H1 (cell line): ENCODE measurements at regions not wholly inside any gene's neighbourhood (a gene's known extent, or its start where the extent isn't known, plus 50 kb on each side); places are given as distances from the start of the nearest gene placed in this dataset.

Source experiments
- GTF2F1 ChIP-seq: IDR thresholded peaks from 2 replicates; pipeline ENCODE4 v1.6.1; 2012; ENCODE audit warnings: low read depth, low read length, improper control_type of control experiment, borderline replicate concordance
- TF ChIP-seq, protein P1 (sequence below): fragments of 300-600 bp; sonication (generic); IDR thresholded peaks from 2 replicates; pipeline ENCODE4 v1.7.1; 2012; ENCODE audit warnings: low read length, moderate library complexity, mild to moderate bottlenecking, inconsistent platforms; ENCODE audit not compliant: insufficient replicate concordance

DNA sequence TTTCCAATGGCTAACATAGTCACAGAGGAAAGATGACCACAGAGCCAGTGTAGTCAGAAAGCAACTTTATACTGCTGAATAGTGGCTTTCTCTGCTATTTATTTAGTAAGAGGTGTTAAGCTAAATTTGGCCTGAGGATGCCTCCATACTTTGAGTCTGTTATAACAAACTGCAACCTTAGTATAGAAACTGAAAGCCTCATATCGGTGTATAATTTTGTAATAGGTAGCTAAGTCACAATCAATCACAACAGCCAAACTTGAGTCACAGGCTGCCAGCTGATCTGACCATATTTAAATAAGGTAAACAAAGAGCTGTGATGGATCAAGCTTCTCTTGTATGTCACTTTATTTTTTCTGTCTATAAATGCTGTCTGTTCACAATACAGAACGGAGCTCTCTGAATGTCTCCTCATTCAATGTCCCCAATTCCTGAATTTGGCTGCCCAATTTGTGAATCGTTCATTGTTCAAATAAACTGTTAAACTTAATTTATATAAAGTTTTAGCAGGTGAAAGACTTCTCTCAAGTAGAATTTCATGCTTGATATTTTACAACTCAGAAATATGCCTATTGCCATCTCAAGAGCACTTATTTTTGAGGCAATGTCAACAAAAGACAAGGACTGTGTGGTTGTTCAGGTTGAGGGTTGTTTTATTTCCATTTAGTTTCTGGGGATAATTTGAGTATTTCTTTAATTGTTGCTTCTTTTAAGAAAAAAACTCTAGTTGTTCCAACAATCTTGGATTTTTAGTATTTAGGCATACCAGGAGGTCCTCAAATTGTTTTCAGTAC lies 339.7 kb upstream of the B3GALT2 start (continued):
- TF ChIP-seq, protein P1, sequence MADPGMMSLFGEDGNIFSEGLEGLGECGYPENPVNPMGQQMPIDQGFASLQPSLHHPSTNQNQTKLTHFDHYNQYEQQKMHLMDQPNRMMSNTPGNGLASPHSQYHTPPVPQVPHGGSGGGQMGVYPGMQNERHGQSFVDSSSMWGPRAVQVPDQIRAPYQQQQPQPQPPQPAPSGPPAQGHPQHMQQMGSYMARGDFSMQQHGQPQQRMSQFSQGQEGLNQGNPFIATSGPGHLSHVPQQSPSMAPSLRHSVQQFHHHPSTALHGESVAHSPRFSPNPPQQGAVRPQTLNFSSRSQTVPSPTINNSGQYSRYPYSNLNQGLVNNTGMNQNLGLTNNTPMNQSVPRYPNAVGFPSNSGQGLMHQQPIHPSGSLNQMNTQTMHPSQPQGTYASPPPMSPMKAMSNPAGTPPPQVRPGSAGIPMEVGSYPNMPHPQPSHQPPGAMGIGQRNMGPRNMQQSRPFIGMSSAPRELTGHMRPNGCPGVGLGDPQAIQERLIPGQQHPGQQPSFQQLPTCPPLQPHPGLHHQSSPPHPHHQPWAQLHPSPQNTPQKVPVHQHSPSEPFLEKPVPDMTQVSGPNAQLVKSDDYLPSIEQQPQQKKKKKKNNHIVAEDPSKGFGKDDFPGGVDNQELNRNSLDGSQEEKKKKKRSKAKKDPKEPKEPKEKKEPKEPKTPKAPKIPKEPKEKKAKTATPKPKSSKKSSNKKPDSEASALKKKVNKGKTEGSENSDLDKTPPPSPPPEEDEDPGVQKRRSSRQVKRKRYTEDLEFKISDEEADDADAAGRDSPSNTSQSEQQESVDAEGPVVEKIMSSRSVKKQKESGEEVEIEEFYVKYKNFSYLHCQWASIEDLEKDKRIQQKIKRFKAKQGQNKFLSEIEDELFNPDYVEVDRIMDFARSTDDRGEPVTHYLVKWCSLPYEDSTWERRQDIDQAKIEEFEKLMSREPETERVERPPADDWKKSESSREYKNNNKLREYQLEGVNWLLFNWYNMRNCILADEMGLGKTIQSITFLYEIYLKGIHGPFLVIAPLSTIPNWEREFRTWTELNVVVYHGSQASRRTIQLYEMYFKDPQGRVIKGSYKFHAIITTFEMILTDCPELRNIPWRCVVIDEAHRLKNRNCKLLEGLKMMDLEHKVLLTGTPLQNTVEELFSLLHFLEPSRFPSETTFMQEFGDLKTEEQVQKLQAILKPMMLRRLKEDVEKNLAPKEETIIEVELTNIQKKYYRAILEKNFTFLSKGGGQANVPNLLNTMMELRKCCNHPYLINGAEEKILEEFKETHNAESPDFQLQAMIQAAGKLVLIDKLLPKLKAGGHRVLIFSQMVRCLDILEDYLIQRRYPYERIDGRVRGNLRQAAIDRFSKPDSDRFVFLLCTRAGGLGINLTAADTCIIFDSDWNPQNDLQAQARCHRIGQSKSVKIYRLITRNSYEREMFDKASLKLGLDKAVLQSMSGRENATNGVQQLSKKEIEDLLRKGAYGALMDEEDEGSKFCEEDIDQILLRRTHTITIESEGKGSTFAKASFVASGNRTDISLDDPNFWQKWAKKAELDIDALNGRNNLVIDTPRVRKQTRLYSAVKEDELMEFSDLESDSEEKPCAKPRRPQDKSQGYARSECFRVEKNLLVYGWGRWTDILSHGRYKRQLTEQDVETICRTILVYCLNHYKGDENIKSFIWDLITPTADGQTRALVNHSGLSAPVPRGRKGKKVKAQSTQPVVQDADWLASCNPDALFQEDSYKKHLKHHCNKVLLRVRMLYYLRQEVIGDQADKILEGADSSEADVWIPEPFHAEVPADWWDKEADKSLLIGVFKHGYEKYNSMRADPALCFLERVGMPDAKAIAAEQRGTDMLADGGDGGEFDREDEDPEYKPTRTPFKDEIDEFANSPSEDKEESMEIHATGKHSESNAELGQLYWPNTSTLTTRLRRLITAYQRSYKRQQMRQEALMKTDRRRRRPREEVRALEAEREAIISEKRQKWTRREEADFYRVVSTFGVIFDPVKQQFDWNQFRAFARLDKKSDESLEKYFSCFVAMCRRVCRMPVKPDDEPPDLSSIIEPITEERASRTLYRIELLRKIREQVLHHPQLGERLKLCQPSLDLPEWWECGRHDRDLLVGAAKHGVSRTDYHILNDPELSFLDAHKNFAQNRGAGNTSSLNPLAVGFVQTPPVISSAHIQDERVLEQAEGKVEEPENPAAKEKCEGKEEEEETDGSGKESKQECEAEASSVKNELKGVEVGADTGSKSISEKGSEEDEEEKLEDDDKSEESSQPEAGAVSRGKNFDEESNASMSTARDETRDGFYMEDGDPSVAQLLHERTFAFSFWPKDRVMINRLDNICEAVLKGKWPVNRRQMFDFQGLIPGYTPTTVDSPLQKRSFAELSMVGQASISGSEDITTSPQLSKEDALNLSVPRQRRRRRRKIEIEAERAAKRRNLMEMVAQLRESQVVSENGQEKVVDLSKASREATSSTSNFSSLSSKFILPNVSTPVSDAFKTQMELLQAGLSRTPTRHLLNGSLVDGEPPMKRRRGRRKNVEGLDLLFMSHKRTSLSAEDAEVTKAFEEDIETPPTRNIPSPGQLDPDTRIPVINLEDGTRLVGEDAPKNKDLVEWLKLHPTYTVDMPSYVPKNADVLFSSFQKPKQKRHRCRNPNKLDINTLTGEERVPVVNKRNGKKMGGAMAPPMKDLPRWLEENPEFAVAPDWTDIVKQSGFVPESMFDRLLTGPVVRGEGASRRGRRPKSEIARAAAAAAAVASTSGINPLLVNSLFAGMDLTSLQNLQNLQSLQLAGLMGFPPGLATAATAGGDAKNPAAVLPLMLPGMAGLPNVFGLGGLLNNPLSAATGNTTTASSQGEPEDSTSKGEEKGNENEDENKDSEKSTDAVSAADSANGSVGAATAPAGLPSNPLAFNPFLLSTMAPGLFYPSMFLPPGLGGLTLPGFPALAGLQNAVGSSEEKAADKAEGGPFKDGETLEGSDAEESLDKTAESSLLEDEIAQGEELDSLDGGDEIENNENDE = no peak
- TF ChIP-seq GTF2F1 = no peak
